ENCODE measurements at regions not wholly inside any gene's neighbourhood (a gene's known extent, or its start where the extent isn't known, plus 50 kb on each side); places are given as distances from the start of the nearest gene placed in this dataset.

DNA sequence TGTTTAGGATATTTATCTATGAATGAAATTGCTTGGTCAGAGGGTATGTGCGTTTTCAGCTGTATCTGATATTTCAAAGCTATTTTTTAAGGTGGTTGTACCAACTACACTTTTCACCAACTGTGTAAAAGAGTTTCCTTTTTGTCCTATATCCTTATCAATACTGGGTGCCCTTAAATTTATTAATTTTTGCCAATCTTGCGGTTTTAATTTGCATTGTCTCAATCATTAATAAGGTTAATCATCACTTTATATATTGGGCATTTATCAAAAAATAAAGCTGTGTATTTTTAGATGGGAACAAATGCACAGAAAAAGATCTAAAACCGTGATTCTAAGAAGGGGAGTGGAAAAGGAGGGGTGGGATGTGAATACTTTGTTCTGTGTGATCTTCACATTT, 66.7 kb upstream of the SALL4 start:
- TF ChIP-seq ZFP3 (CRISPR knock-in tag; IDR thresholded peaks at IDR 0.05) (no peak), ZNF565 (CRISPR knock-in tag; conservative IDR thresholded peaks at IDR 0.05; ENCODE audit: low read depth) (no peak), CREB5 (CRISPR knock-in tag; IDR thresholded peaks at IDR 0.05; ENCODE audit: low read depth) (no peak), TCF4 (CRISPR knock-in tag; IDR thresholded peaks at IDR 0.05; ENCODE audit: borderline replicate concordance) (no peak), ARNTL (CRISPR knock-in tag; IDR thresholded peaks at IDR 0.05; ENCODE audit: borderline replicate concordance, low read depth) (no peak), ZFP30 (CRISPR knock-in tag; IDR thresholded peaks at IDR 0.05) (no peak), GLIS3 (CRISPR knock-in tag; IDR thresholded peaks at IDR 0.05) (no peak), PPARA (CRISPR knock-in tag; IDR thresholded peaks at IDR 0.05; ENCODE audit: borderline replicate concordance) (no peak), ZNF70 (CRISPR knock-in tag; IDR thresholded peaks at IDR 0.05) (no peak), RARB (CRISPR knock-in tag; IDR thresholded peaks at IDR 0.05) (no peak)
- TF ChIP-seq, protein P1, sequence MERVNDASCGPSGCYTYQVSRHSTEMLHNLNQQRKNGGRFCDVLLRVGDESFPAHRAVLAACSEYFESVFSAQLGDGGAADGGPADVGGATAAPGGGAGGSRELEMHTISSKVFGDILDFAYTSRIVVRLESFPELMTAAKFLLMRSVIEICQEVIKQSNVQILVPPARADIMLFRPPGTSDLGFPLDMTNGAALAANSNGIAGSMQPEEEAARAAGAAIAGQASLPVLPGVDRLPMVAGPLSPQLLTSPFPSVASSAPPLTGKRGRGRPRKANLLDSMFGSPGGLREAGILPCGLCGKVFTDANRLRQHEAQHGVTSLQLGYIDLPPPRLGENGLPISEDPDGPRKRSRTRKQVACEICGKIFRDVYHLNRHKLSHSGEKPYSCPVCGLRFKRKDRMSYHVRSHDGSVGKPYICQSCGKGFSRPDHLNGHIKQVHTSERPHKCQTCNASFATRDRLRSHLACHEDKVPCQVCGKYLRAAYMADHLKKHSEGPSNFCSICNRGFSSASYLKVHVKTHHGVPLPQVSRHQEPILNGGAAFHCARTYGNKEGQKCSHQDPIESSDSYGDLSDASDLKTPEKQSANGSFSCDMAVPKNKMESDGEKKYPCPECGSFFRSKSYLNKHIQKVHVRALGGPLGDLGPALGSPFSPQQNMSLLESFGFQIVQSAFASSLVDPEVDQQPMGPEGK (CRISPR knock-in tag; IDR thresholded peaks at IDR 0.05; ENCODE audit: borderline replicate concordance), result no peak
- TF ChIP-seq, protein P2, sequence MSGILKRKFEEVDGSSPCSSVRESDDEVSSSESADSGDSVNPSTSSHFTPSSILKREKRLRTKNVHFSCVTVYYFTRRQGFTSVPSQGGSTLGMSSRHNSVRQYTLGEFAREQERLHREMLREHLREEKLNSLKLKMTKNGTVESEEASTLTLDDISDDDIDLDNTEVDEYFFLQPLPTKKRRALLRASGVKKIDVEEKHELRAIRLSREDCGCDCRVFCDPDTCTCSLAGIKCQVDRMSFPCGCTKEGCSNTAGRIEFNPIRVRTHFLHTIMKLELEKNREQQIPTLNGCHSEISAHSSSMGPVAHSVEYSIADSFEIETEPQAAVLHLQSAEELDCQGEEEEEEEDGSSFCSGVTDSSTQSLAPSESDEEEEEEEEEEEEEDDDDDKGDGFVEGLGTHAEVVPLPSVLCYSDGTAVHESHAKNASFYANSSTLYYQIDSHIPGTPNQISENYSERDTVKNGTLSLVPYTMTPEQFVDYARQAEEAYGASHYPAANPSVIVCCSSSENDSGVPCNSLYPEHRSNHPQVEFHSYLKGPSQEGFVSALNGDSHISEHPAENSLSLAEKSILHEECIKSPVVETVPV (CRISPR knock-in tag; IDR thresholded peaks at IDR 0.05), result no peak

Data from SK-N-SH treated with all-trans-retinoic acid at 6 μM for 48 hours (cell line).